PC-9 (cell line): ENCODE measurements at regions not wholly inside any gene's neighbourhood (a gene's known extent, or its start where the extent isn't known, plus 50 kb on each side); places are given as distances from the start of the nearest gene placed in this dataset.

ENCODE experiments used
- CTCF ChIP-seq: fragments of 200-600 bp; sonication (generic); conservative IDR thresholded peaks from 2 replicates; pipeline ENCODE4 v1.6.1; 2017; ENCODE audit warnings: mixed run types, antibody characterized with exemption, mild to moderate bottlenecking, moderate library complexity
- EZH2 ChIP-seq: fragments of 200-600 bp; sonication (generic); IDR thresholded peaks from 2 replicates; pipeline ENCODE4 v1.8.0; 2017; ENCODE audit warnings: antibody characterized with exemption, low read depth

- TF ChIP-seq CTCF (no peak), EZH2 (no peak)
These were observed 73.2 kb upstream of the SLC14A2 start for GRCh38 chr18:45542043-45542442.
